ENCODE measurements at regions not wholly inside any gene's neighbourhood (a gene's known extent, or its start where the extent isn't known, plus 50 kb on each side); places are given as distances from the start of the nearest gene placed in this dataset.

- DNase-seq (ENCODE audit: low read depth), result no peak
- H3K4me3 ChIP-seq (ENCODE audit: low read depth, low read length), result no peak overlapping the region
- no peak for TF ChIP-seq CTCF (IDR thresholded peaks at IDR 0.05; ENCODE audit: low read depth, low read length, missing control alignments)
Observed at GRCh38 chr3:164927728-164928127, 150.6 kb downstream of the SI start.

GRCh38 chr3:164918905-164919304 lies 159.4 kb downstream of the SI start:
- H3K4me3 ChIP-seq (ENCODE audit: low read depth, low read length), result no peak overlapping the region
- no peak for DNase-seq (ENCODE audit: low read depth)
- no peak for TF ChIP-seq CTCF (IDR thresholded peaks at IDR 0.05; ENCODE audit: low read depth, low read length, missing control alignments)

GRCh38 chr3:164912916-164913315 lies 165.4 kb downstream of the SI start:
- no peak for TF ChIP-seq CTCF (IDR thresholded peaks at IDR 0.05; ENCODE audit: low read depth, low read length, missing control alignments)
- DNase-seq (ENCODE audit: low read depth), result no peak
- H3K4me3 ChIP-seq (ENCODE audit: low read depth, low read length), result no peak overlapping the region

- TF ChIP-seq CTCF (IDR thresholded peaks at IDR 0.05; ENCODE audit: low read depth, low read length, missing control alignments), result no peak
- DNase-seq (ENCODE audit: low read depth), result no peak
Observed at GRCh38 chr3:164903820-164904451, 174.4 kb downstream of the SI start.

GRCh38 chr3:164897342-164897741 lies 181.0 kb downstream of the SI start:
- no peak for TF ChIP-seq CTCF (IDR thresholded peaks at IDR 0.05; ENCODE audit: low read depth, low read length, missing control alignments)
- H3K4me3 ChIP-seq (ENCODE audit: low read depth, low read length), result no peak overlapping the region
- no peak for DNase-seq (ENCODE audit: low read depth)

More at GRCh38 chr3:164903820-164904451, 174.4 kb downstream of the SI start:
- no peak overlapping the region for H3K4me3 ChIP-seq (ENCODE audit: low read depth, low read length)

- no peak for TF ChIP-seq CTCF (IDR thresholded peaks at IDR 0.05; ENCODE audit: low read depth, low read length, missing control alignments)
- no peak for DNase-seq (ENCODE audit: low read depth)
- H3K4me3 ChIP-seq (ENCODE audit: low read depth, low read length), result no peak overlapping the region
Observed at GRCh38 chr3:164890061-164890460, 188.2 kb downstream of the SI start.

GRCh38 chr3:164883171-164883570 lies 195.1 kb downstream of the SI start:
- TF ChIP-seq CTCF (IDR thresholded peaks at IDR 0.05; ENCODE audit: low read depth, low read length, missing control alignments), result no peak
- no peak overlapping the region for H3K4me3 ChIP-seq (ENCODE audit: low read depth, low read length)
- DNase-seq (ENCODE audit: low read depth), result no peak

Data from GM12864 (cell line).